Activated naive CD8-positive, alpha-beta T cell treated with anti-CD3 and anti-CD28 coated beads, Interleukin-2, amount 10 ng/mL, durations not matched to agents 7 days and 5 days (primary cell): ENCODE measurements at regions not wholly inside any gene's neighbourhood (a gene's known extent, or its start where the extent isn't known, plus 50 kb on each side); places are given as distances from the start of the nearest gene placed in this dataset.
"Not testable (repeated sequence)": the region's sequence is repeated elsewhere in the genome, so short reads cannot be mapped to it uniquely, and the experiment has no call there.

Experiments used
- ATAC-seq: fragments of 150-1000 bp; cut with Tn5 transposase; one replicate; pipeline ENCODE4 v1.10.0; 2021; ENCODE audit warnings: low read depth, moderate library complexity
- POLR2A ChIA-PET: fragments of 350-600 bp; sonication (Branson Sonifier 250); formaldehyde crosslinking; loops from one replicate; lab custom pipeline; 2021; ENCODE audit warnings: antibody characterized with exemption; lab: Charles Lee
- DNase-seq: peaks from one replicate; pipeline ENCODE4 v3.0.0; 2021
- H3K27ac Mint-ChIP-seq: one replicate; pipeline ENCODE4 v1.8.0; 2022; ENCODE audit warnings: mild to moderate bottlenecking, mixed read lengths
- H3K27me3 Mint-ChIP-seq: one replicate; pipeline ENCODE4 v1.8.0; 2022; ENCODE audit warnings: mild to moderate bottlenecking, moderate library complexity, mixed read lengths
- H3K36me3 Mint-ChIP-seq: one replicate; pipeline ENCODE4 v1.8.0; 2021; ENCODE audit warnings: mild to moderate bottlenecking, mixed read lengths
- H3K4me1 Mint-ChIP-seq: one replicate; pipeline ENCODE4 v1.8.0; 2021; ENCODE audit warnings: mixed read lengths
- H3K4me3 Mint-ChIP-seq: one replicate; pipeline ENCODE4 v1.8.0; 2022; ENCODE audit warnings: mild to moderate bottlenecking, moderate library complexity, mixed read lengths
- H3K9me3 Mint-ChIP-seq: one replicate; pipeline ENCODE4 v1.8.0; 2021; ENCODE audit warnings: mixed read lengths

GRCh38 chr2:392181-392925 lies 104.5 kb upstream of the ALKAL2 start:
- DNase-seq (no peak), ATAC-seq (no peak)
- POLR2A ChIA-PET: interaction anchor here (0.7 kb wide), 1 partner anchor 130 kb away, joined by 3 read pairs; no protein-coding TSS in a partner anchor
- Mint-ChIP-seq H3K36me3 (no peaks in the 10 kb centered on the region), H3K27ac (no peak overlapping the region), H3K9me3 (no peaks in the 10 kb centered on the region), H3K4me1 (peaks cover 10% of the 10 kb centered on the region), H3K4me3 (no peak overlapping the region), H3K27me3 (peaks cover 4% of the 10 kb centered on the region)

GRCh38 chr2:391696-392095 lies 103.8 kb upstream of the ALKAL2 start:
- H3K27me3 Mint-ChIP-seq: no peaks in the 10 kb centered on the region
- H3K27ac Mint-ChIP-seq: no peak overlapping the region
- POLR2A ChIA-PET: interaction anchor here (0.7 kb wide), 1 partner anchor 129 kb away, joined by 3 read pairs; no protein-coding TSS in a partner anchor
- no peak for ATAC-seq
- H3K9me3 Mint-ChIP-seq: no peaks in the 10 kb centered on the region
- DNase-seq: no peak
- no peak overlapping the region for H3K4me3 Mint-ChIP-seq
- H3K4me1 Mint-ChIP-seq: peaks cover 10% of the 10 kb centered on the region
- no peaks in the 10 kb centered on the region for H3K36me3 Mint-ChIP-seq

- no peaks in the 10 kb centered on the region for H3K27me3 Mint-ChIP-seq
- no peaks in the 10 kb centered on the region for H3K9me3 Mint-ChIP-seq
- H3K4me1 Mint-ChIP-seq: peaks cover 10% of the 10 kb centered on the region
- POLR2A ChIA-PET: no interaction called here
- no peak overlapping the region for H3K27ac Mint-ChIP-seq
- no peak overlapping the region for H3K4me3 Mint-ChIP-seq
- ATAC-seq (no peak), DNase-seq (no peak)
- no peaks in the 10 kb centered on the region for H3K36me3 Mint-ChIP-seq
Measured at GRCh38 chr2:390959-391358, 103.1 kb upstream of the ALKAL2 start.

- DNase-seq, ATAC-seq, POLR2A ChIA-PET, H3K27me3 Mint-ChIP-seq, H3K27ac Mint-ChIP-seq, H3K9me3 Mint-ChIP-seq, H3K4me1 Mint-ChIP-seq, H3K36me3 Mint-ChIP-seq, H3K4me3 Mint-ChIP-seq: not testable (repeated sequence)
Measured at GRCh38 chr2:389985-390384, 102.1 kb upstream of the ALKAL2 start.

- DNase-seq, H3K4me1 Mint-ChIP-seq, H3K27me3 Mint-ChIP-seq, H3K36me3 Mint-ChIP-seq, POLR2A ChIA-PET, H3K9me3 Mint-ChIP-seq, ATAC-seq, H3K27ac Mint-ChIP-seq, H3K4me3 Mint-ChIP-seq: not testable (repeated sequence)
Measured at GRCh38 chr2:388752-389151, 100.9 kb upstream of the ALKAL2 start.

GRCh38 chr2:387980-388421 lies 100.1 kb upstream of the ALKAL2 start:
- no peak for ATAC-seq
- no peaks in the 10 kb centered on the region for H3K9me3 Mint-ChIP-seq
- H3K4me3 Mint-ChIP-seq: no peak overlapping the region
- DNase-seq: no peak
- no peaks in the 10 kb centered on the region for H3K36me3 Mint-ChIP-seq
- H3K4me1 Mint-ChIP-seq: peaks cover under 1% of the 10 kb centered on the region
- no peak overlapping the region for H3K27ac Mint-ChIP-seq
- POLR2A ChIA-PET: no interaction called here
- no peaks in the 10 kb centered on the region for H3K27me3 Mint-ChIP-seq

- Mint-ChIP-seq H3K4me1 (no peaks in the 10 kb centered on the region), H3K9me3 (no peaks in the 10 kb centered on the region), H3K27ac (no peak overlapping the region), H3K4me3 (no peak overlapping the region), H3K36me3 (no peaks in the 10 kb centered on the region), H3K27me3 (no peaks in the 10 kb centered on the region)
- POLR2A ChIA-PET: no interaction called here
- ATAC-seq (no peak), DNase-seq (no peak)
Measured at GRCh38 chr2:386406-387103, 98.7 kb upstream of the ALKAL2 start.

GRCh38 chr2:385785-386184 lies 97.9 kb upstream of the ALKAL2 start:
- DNase-seq (no peak), ATAC-seq (no peak)
- POLR2A ChIA-PET: no interaction called here
- H3K27me3 Mint-ChIP-seq: no peaks in the 10 kb centered on the region
- H3K4me3 Mint-ChIP-seq: no peak overlapping the region
- H3K36me3 Mint-ChIP-seq: no peaks in the 10 kb centered on the region
- H3K4me1 Mint-ChIP-seq: no peaks in the 10 kb centered on the region
- H3K9me3 Mint-ChIP-seq: no peaks in the 10 kb centered on the region
- H3K27ac Mint-ChIP-seq: no peak overlapping the region

GRCh38 chr2:385061-385460 lies 97.2 kb upstream of the ALKAL2 start:
- no peaks in the 10 kb centered on the region for H3K27me3 Mint-ChIP-seq
- no peak overlapping the region for H3K27ac Mint-ChIP-seq
- no peaks in the 10 kb centered on the region for H3K4me1 Mint-ChIP-seq
- POLR2A ChIA-PET: no interaction called here
- ATAC-seq: no peak
- no peak for DNase-seq
- no peaks in the 10 kb centered on the region for H3K36me3 Mint-ChIP-seq
- H3K9me3 Mint-ChIP-seq: no peaks in the 10 kb centered on the region
- H3K4me3 Mint-ChIP-seq: no peak overlapping the region

GRCh38 chr2:383888-384287 lies 96.0 kb upstream of the ALKAL2 start:
- H3K27ac Mint-ChIP-seq: no peak overlapping the region
- no peaks in the 10 kb centered on the region for H3K36me3 Mint-ChIP-seq
- no peak overlapping the region for H3K4me3 Mint-ChIP-seq
- no peak for ATAC-seq
- no peaks in the 10 kb centered on the region for H3K4me1 Mint-ChIP-seq
- no peaks in the 10 kb centered on the region for H3K27me3 Mint-ChIP-seq
- no peaks in the 10 kb centered on the region for H3K9me3 Mint-ChIP-seq
- DNase-seq: no peak
- POLR2A ChIA-PET: no interaction called here

- POLR2A ChIA-PET: no interaction called here
- ATAC-seq (no peak), DNase-seq (no peak)
- peaks cover 3% of the 10 kb centered on the region for H3K9me3 Mint-ChIP-seq
- no peaks in the 10 kb centered on the region for H3K27me3 Mint-ChIP-seq
- H3K4me3 Mint-ChIP-seq: no peak overlapping the region
- H3K27ac Mint-ChIP-seq: no peak overlapping the region
- no peaks in the 10 kb centered on the region for H3K4me1 Mint-ChIP-seq
- H3K36me3 Mint-ChIP-seq: no peaks in the 10 kb centered on the region
Measured at GRCh38 chr2:383178-383577, 95.3 kb upstream of the ALKAL2 start.

GRCh38 chr2:382728-383022 lies 94.8 kb upstream of the ALKAL2 start:
- DNase-seq (no peak), ATAC-seq (no peak)
- H3K4me3 Mint-ChIP-seq: no peak overlapping the region
- POLR2A ChIA-PET: no interaction called here
- no peaks in the 10 kb centered on the region for H3K36me3 Mint-ChIP-seq
- H3K9me3 Mint-ChIP-seq: peaks cover 4% of the 10 kb centered on the region
- no peaks in the 10 kb centered on the region for H3K4me1 Mint-ChIP-seq
- H3K27ac Mint-ChIP-seq: no peak overlapping the region
- H3K27me3 Mint-ChIP-seq: peaks cover 1% of the 10 kb centered on the region

- H3K9me3 Mint-ChIP-seq: peaks cover 9% of the 10 kb centered on the region
- no peaks in the 10 kb centered on the region for H3K36me3 Mint-ChIP-seq
- H3K27ac Mint-ChIP-seq: no peak overlapping the region
- DNase-seq (no peak), ATAC-seq (no peak)
- no peaks in the 10 kb centered on the region for H3K4me1 Mint-ChIP-seq
- no peak overlapping the region for H3K4me3 Mint-ChIP-seq
- peaks cover 5% of the 10 kb centered on the region for H3K27me3 Mint-ChIP-seq
- POLR2A ChIA-PET: no interaction called here
Measured at GRCh38 chr2:381941-382727, 94.2 kb upstream of the ALKAL2 start.
